Ishikawa (cell line): ENCODE measurements at regions not wholly inside any gene's neighbourhood (a gene's known extent, or its start where the extent isn't known, plus 50 kb on each side); places are given as distances from the start of the nearest gene placed in this dataset.

ENCODE experiments used
- CEBPB ChIP-seq: IDR thresholded peaks from 2 replicates; pipeline ENCODE4 v1.6.1; 2012
- CREB1 ChIP-seq: IDR thresholded peaks from 2 replicates; pipeline ENCODE4 v1.6.1; 2012; ENCODE audit warnings: low read depth
- EGR1 ChIP-seq: IDR thresholded peaks from 2 replicates; pipeline ENCODE4 v1.6.1; 2012
- EP300 ChIP-seq: IDR thresholded peaks from 2 replicates; pipeline ENCODE4 v1.6.1; 2012; ENCODE audit warnings: borderline replicate concordance
- FOXM1 ChIP-seq: IDR thresholded peaks from 2 replicates; pipeline ENCODE4 v1.6.1; 2012; ENCODE audit warnings: low read depth, borderline replicate concordance
- MAX ChIP-seq: IDR thresholded peaks from 2 replicates; pipeline ENCODE4 v1.6.1; 2012
- NFIC ChIP-seq: IDR thresholded peaks from 2 replicates; pipeline ENCODE4 v1.6.1; 2012
- RAD21 ChIP-seq: IDR thresholded peaks from 2 replicates; pipeline ENCODE4 v1.6.1; 2012; ENCODE audit warnings: low read depth
- REST ChIP-seq: IDR thresholded peaks from 2 replicates; pipeline ENCODE4 v1.6.1; 2012; ENCODE audit warnings: low read depth, mild to moderate bottlenecking
- TAF1 ChIP-seq: IDR thresholded peaks from 2 replicates; pipeline ENCODE4 v1.6.1; 2012; ENCODE audit warnings: low read depth, mild to moderate bottlenecking
- TCF12 ChIP-seq: IDR thresholded peaks from 2 replicates; pipeline ENCODE4 v1.6.1; 2012; ENCODE audit warnings: low read depth
- USF1 ChIP-seq: IDR thresholded peaks from 2 replicates; pipeline ENCODE4 v1.6.1; 2012
- YY1 ChIP-seq: IDR thresholded peaks from 2 replicates; pipeline ENCODE4 v1.6.1; 2012; ENCODE audit warnings: low read depth
- ZBTB7A ChIP-seq: IDR thresholded peaks from 2 replicates; pipeline ENCODE4 v1.6.1; 2012; ENCODE audit warnings: low read depth

GRCh38 chr10:56472978-56473377, 111.9 kb upstream of the ZWINT start:
- TF ChIP-seq FOXM1 (no peak), MAX (no peak), TCF12 (no peak)

DNA sequence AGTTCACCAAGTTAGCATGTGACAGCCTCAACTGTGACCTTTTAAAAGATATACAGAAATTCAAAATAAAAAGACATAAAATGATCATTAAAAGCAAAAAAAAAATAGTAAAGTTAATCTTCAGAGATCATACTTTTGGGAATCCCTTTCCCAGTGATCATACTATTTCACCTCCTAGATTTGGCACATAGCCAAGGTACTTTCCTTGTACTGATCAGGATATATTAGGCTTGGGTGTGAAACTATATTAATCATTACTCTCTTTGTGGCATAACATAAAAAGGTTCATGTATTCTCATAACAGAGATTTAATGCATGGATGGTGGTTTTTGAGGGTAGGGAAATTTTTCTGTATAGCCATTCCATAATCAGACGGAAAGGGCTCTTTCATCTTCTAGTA, 109.6 kb upstream of the ZWINT start:
- no peak for TF ChIP-seq EP300

DNA sequence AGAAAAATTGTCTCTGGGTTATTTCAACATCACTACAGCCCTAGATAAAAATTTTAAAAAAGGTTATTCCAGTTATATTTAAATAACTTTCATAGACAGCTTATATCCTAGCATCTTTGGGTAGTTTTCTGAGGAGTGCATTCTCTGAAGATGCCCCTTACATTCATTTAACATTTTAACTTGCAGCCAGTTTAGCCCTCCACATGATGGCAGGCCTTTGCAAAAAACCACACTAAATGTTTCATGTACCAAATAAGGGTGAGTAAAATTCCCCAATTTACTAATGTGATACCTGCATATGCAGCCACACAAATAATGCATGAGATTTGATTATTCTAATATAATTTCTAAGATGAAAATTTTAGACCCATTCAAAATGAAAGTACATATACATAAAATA, 108.4 kb upstream of the ZWINT start:
- no peak for TF ChIP-seq CEBPB
- peak; percentile 36 for TF ChIP-seq RAD21

DNA sequence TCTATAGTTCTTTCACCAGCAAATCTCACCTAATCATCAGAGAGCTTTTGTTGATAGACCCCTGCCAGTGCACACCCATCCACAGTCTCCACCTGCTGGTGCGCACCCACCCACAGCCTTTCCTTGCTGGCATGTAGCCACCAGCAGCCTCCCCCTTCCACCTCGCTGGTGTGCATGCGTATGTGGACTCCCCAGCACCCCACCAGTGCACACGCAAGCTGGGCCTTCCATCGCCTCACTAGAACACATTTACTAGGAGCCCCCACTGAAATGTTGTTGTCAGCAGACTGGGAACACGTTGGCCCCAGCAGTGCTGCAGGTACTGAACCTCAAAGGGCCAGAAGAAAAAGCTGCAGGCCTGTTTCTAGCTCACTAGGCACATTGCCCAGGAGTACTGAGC, 104.9 kb upstream of the ZWINT start:
- no peak for TF ChIP-seq RAD21
- TF ChIP-seq EP300, result no peak
- TF ChIP-seq REST, result no peak
- TF ChIP-seq ZBTB7A, result no peak
- no peak for TF ChIP-seq USF1
- no peak for TF ChIP-seq EGR1
- TF ChIP-seq NFIC, result no peak
- no peak for TF ChIP-seq YY1
- no peak for TF ChIP-seq CREB1
- no peak for TF ChIP-seq FOXM1
- TF ChIP-seq TAF1, result no peak
- TF ChIP-seq MAX, result no peak

GRCh38 chr10:56449770-56450169, 88.7 kb upstream of the ZWINT start:
- TF ChIP-seq MAX, result no peak
- no peak for TF ChIP-seq YY1
- TF ChIP-seq RAD21, result peak; percentile 23; the same call in 1 of the 2 replicates
- no peak for TF ChIP-seq FOXM1
